Spinal cord (tissue), 9 donors: ENCODE measurements at regions not wholly inside any gene's neighbourhood (a gene's known extent, or its start where the extent isn't known, plus 50 kb on each side); places are given as distances from the start of the nearest gene placed in this dataset.

Source experiments
- DNase-seq, 6 donors: peaks; one replicate each; pipeline versions ENCODE4 v3.0.0 to v3.0.0-alpha.2; 2013 to 2015; ENCODE audit warnings: low spot score in 6 of 6, low read depth in 4 of 6
- H3K27ac ChIP-seq: one replicate; pipeline ENCODE4 v1.5.1; 2013; ENCODE audit warnings: low read depth, low read length, control low read depth
- H3K27me3 ChIP-seq: one replicate; pipeline ENCODE4 v1.6.1; 2013; ENCODE audit warnings: low read length; ENCODE audit not compliant: control insufficient read depth, insufficient read depth
- H3K36me3 ChIP-seq: one replicate; pipeline ENCODE4 v1.6.1; 2013; ENCODE audit warnings: low read length; ENCODE audit not compliant: control insufficient read depth, insufficient read depth
- H3K4me1 ChIP-seq: one replicate; pipeline ENCODE4 v1.6.1; 2013; ENCODE audit warnings: low read length; ENCODE audit not compliant: control insufficient read depth, insufficient read depth
- H3K4me3 ChIP-seq: one replicate; pipeline ENCODE4 v1.5.1; 2013; ENCODE audit warnings: low read depth, low read length, control low read depth
- H3K9me3 ChIP-seq: one replicate; pipeline ENCODE4 v1.6.1; 2013; ENCODE audit warnings: low read length; ENCODE audit not compliant: control insufficient read depth, insufficient read depth
- WGBS: methylation state at CpG from one replicate; pipeline ENCODE4 v1.1.5; 2013; ENCODE audit warnings: missing lambda C conversion rate; ENCODE audit not compliant: insufficient coverage; 5-methylcytosine and 5-hydroxymethylcytosine counted together
- donor health status: healthy.

GRCh38 chr6:21969192-21969591 lies 327.6 kb downstream of the PRL start:
- H3K9me3 ChIP-seq = no peaks in the 10 kb centered on the region
- WGBS = 67% methylated on average over 1 of the region's 4 CpGs
- no peak overlapping the region for H3K4me3 ChIP-seq
- H3K27me3 ChIP-seq = no peaks in the 10 kb centered on the region
- no peak overlapping the region for H3K27ac ChIP-seq
- no peaks in the 10 kb centered on the region for H3K36me3 ChIP-seq
- DNase-seq = no peak
- no peaks in the 10 kb centered on the region for H3K4me1 ChIP-seq

DNA sequence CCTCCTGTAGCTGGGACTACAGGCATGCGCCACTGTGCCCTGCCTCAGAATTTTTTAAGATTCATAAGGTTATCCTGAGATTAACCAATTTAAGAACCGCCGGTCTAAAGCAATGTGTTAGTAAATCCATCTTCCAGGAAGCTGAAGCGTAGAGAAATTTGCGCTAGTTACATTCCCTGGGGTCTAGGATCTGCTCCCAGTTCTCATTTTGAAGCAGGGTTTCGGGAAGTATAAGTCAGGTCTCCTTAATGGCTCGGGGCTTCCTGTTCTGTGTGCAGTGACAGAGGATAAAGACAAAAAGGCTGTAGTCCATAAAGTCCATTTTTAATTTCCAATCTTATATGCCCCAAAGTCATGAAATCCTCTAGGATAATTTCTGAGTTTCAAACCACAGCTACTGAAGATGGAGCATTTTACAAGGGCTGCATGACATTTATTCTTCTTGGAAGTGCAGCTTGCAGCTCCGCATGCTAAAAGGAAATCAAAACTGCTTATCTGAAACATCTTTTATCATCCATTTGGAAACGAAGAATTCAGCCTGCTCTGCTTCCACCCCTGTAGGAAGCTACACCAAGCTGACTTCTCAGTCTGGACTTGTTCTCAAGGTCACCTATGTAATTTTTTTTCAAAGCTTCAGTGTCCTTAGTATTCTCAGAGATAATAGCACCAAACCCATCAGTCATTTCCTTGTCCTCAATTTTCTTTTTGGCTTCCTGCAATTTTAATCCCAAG lies 326.1 kb downstream of the PRL start:
- DNase-seq = peak in 2 of 6 donors; percentile 49 to 77
- WGBS = 65% methylated on average over 7 of the region's 9 CpGs
- no peak overlapping the region for H3K4me3 ChIP-seq

DNA sequence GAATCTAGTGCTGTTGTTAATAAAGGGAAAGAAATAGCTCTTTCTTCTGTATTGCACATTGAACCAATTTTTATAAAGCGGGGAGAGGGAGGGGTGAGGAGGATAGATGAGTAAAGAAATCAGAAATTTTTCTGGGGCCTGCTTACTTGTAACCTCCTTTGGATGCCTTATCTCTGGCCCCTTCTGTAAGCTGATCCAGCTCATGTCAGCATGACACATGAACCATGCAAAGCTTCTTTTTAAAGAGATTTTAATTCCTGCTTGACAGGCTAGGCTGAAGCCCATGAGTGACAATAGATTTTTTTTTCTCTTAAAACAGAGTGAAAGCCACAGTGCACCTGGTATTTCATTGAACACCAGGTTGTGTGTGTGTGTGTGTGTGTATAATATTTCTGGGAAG lies 325.3 kb downstream of the PRL start:
- peak in 1 of 6 donors; percentile 30 for DNase-seq
- WGBS = no CpG with 5 or more reads among the region's 1 CpG
- H3K27me3 ChIP-seq = no peaks in the 10 kb centered on the region
- no peaks in the 10 kb centered on the region for H3K9me3 ChIP-seq
- no peak overlapping the region for H3K27ac ChIP-seq
- no peaks in the 10 kb centered on the region for H3K36me3 ChIP-seq
- H3K4me1 ChIP-seq = no peaks in the 10 kb centered on the region
- no peak overlapping the region for H3K4me3 ChIP-seq

More for the DNA sequence above, 326.1 kb downstream of the PRL start:
- Histone ChIP-seq H3K27ac (peak overlapping the region; percentile 20), H3K27me3 (no peaks in the 10 kb centered on the region), H3K36me3 (no peaks in the 10 kb centered on the region), H3K9me3 (no peaks in the 10 kb centered on the region), H3K4me1 (no peaks in the 10 kb centered on the region)

- H3K4me3 ChIP-seq = no peak overlapping the region
- 80% methylated on average over 1 of the region's 5 CpGs for WGBS
- no peaks in the 10 kb centered on the region for H3K36me3 ChIP-seq
- H3K27ac ChIP-seq = no peak overlapping the region
- H3K27me3 ChIP-seq = no peaks in the 10 kb centered on the region
- no peaks in the 10 kb centered on the region for H3K9me3 ChIP-seq
- DNase-seq = no peak
- H3K4me1 ChIP-seq = no peaks in the 10 kb centered on the region
These were observed 324.3 kb downstream of the PRL start for GRCh38 chr6:21972516-21972915.

DNA sequence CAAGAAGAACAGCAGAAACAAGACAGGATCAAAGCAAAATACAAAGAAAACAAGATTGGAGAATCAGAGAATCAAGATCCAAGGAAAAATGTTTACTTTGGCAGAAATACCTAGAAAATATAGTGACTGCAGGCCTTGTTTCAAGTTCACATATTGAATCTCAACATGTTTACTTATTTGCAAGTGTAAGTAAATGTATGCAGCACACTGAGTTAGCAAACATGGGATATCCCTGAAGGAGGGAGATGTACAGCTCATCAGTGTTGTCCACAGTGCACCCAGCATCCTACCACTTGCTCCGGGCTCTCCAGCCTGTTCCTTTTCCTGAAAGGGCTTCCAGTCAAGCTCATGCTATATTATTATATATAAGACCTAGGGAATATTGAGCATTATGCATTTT lies 319.5 kb downstream of the PRL start:
- peak in 2 of 6 donors; percentile 1 to 36 for DNase-seq
- H3K36me3 ChIP-seq = no peaks in the 10 kb centered on the region
- no peaks in the 10 kb centered on the region for H3K27me3 ChIP-seq
- H3K27ac ChIP-seq = no peak overlapping the region
- H3K4me3 ChIP-seq = no peak overlapping the region
- no CpG with 5 or more reads among the region's 1 CpG for WGBS
- no peaks in the 10 kb centered on the region for H3K9me3 ChIP-seq
- H3K4me1 ChIP-seq = no peaks in the 10 kb centered on the region

GRCh38 chr6:21981235-21981833 lies 315.5 kb downstream of the PRL start:
- no peaks in the 10 kb centered on the region for H3K27me3 ChIP-seq
- H3K36me3 ChIP-seq = no peaks in the 10 kb centered on the region
- no peaks in the 10 kb centered on the region for H3K4me1 ChIP-seq
- H3K4me3 ChIP-seq = no peak overlapping the region
- H3K27ac ChIP-seq = no peak overlapping the region
- no peak for DNase-seq
- 100% methylated on average over 1 of the region's 1 CpG for WGBS
- no peaks in the 10 kb centered on the region for H3K9me3 ChIP-seq

DNA sequence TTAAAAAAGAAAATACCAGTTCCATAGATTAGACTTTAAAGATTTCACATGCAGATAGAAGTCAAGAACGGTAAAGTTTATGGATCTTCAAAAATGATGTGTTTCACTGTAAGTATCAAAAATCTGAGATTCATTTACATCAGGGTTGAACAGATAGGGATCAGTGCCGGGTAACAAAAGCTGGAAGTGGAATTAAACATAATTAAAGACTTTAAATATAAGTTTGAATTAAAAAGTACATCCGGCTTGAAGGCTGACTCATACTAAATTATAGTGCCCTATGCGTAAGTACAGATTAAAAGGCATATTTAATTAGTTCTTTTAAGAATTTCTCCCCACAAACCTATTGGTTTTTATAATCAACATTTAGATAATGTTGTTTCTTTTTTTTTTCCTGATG lies 312.7 kb downstream of the PRL start:
- no peaks in the 10 kb centered on the region for H3K9me3 ChIP-seq
- no CpG with 5 or more reads among the region's 4 CpGs for WGBS
- H3K36me3 ChIP-seq = no peaks in the 10 kb centered on the region
- H3K4me1 ChIP-seq = peaks cover 3% of the 10 kb centered on the region
- no peaks in the 10 kb centered on the region for H3K27me3 ChIP-seq
- no peak overlapping the region for H3K4me3 ChIP-seq
- DNase-seq = no peak
- H3K27ac ChIP-seq = no peak overlapping the region

DNA sequence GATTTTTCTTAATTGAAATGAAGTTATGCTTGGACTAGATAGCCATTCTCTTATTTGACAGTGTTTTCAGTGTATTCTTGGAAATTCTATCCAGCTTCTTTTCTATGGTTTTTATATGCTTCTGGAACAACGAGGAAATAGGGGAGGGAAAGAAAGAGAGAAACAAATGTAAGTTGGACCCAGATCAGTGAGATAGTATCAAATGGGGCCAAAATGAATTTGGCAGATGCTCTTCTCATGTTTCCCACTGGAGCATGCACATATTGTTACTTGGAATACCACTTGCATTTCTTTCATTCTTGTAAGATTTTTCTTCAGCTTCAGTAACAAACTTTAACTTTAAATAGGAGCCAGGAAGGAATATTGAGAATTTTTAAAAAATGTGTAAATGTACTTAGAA lies 312.3 kb downstream of the PRL start:
- no peaks in the 10 kb centered on the region for H3K9me3 ChIP-seq
- no peaks in the 10 kb centered on the region for H3K36me3 ChIP-seq
- no peak overlapping the region for H3K27ac ChIP-seq
- H3K4me3 ChIP-seq = no peak overlapping the region
- no CpG with 5 or more reads among the region's 1 CpG for WGBS
- DNase-seq = peak in 1 of 6 donors; percentile 91
- H3K27me3 ChIP-seq = no peaks in the 10 kb centered on the region
- peaks cover 3% of the 10 kb centered on the region for H3K4me1 ChIP-seq

DNA sequence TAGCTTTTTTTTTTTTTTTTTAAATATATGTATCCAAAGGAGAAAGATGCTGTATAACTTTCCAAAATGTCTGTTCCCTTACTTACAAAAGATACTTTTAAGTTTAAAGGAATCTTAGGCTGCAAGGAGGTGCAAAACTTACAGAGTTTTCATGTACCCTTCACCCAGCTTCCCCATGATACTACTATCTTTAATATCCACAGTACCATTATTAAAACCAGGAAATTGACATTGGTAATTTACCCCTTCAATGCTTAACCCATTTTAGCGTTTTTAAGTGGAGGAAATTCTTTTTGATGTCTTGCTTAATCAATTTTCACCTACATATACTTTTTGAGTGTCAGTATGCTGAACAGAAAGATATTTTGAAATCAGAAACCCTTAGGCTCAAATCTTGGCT lies 310.9 kb downstream of the PRL start:
- Histone ChIP-seq H3K4me3 (no peak overlapping the region), H3K27ac (no peak overlapping the region), H3K27me3 (no peaks in the 10 kb centered on the region), H3K9me3 (no peaks in the 10 kb centered on the region), H3K4me1 (peaks cover 3% of the 10 kb centered on the region), H3K36me3 (no peaks in the 10 kb centered on the region)
- DNase-seq = no peak
- no CpG with 5 or more reads among the region's 1 CpG for WGBS

DNA sequence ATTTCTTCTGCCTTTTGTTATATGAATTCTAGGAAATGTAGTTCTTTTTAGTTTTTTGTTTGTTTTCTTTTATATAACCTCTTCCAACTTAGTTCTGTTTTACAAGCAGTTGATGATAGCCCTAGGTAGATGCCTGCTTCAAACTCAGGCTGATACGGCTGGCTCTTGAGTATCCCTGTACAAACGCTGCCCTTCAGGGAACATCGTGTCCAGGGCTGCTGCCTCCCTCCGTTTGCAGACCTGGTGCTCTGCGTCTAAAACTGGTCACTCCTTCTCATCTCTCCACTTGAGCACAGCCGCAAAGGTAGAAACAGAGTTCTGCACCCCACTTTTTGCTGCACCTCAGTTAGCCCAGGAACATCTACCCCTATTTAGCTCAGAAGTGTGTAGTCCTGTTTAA lies 310.1 kb downstream of the PRL start:
- H3K4me3 ChIP-seq = no peak overlapping the region
- H3K27me3 ChIP-seq = no peaks in the 10 kb centered on the region
- peak in 1 of 6 donors; percentile 6 for DNase-seq
- H3K27ac ChIP-seq = peak overlapping the region; percentile 75
- H3K4me1 ChIP-seq = peaks cover 3% of the 10 kb centered on the region
- 52% methylated on average over 5 of the region's 6 CpGs for WGBS
- no peaks in the 10 kb centered on the region for H3K9me3 ChIP-seq
- no peaks in the 10 kb centered on the region for H3K36me3 ChIP-seq
